CD14-positive monocyte (primary cell): ENCODE measurements at regions not wholly inside any gene's neighbourhood (a gene's known extent, or its start where the extent isn't known, plus 50 kb on each side); places are given as distances from the start of the nearest gene placed in this dataset.

Source experiments
- DNase-seq, 3 donors: peaks; one replicate each; pipeline ENCODE4 v3.0.0-alpha.2; 2011 to 2022
- H2AFZ ChIP-seq: 2 replicates; pipeline ENCODE4 v1.6.0; 2012; ENCODE audit warnings: mild to moderate bottlenecking, low read depth, low read length, inconsistent platforms; ENCODE audit not compliant: insufficient read depth, poor library complexity, severe bottlenecking
- H3K27ac ChIP-seq, 2 donors: 1 replicate in 1 of 2; 2 replicates in 1 of 2; pipeline ENCODE4 v1.5.1; 2012 to 2013; ENCODE audit warnings: low read length in 2 of 2, control low read depth in 1 of 2, inconsistent platforms in 1 of 2, low read depth in 1 of 2, mild to moderate bottlenecking in 1 of 2
- H3K27me3 ChIP-seq, 2 donors: one replicate each; pipeline versions ENCODE4 v1.6.0 to v1.6.1; 2011 to 2013; ENCODE audit warnings: low read length in 2 of 2; ENCODE audit not compliant: control insufficient read depth in 2 of 2, insufficient read depth in 2 of 2
- H3K36me3 ChIP-seq, 2 donors: replicated peaks in 1 of 2; 1 replicate in 1 of 2; 2 replicates in 1 of 2; pipeline versions ENCODE4 v1.5.1 to v1.6.1; 2012 to 2013; ENCODE audit warnings: low read length in 2 of 2, control low read depth in 1 of 2, inconsistent platforms in 1 of 2, mild to moderate bottlenecking in 1 of 2; ENCODE audit not compliant: insufficient read depth in 2 of 2, control insufficient read depth in 1 of 2
- H3K4me1 ChIP-seq, 2 donors: 1 replicate in 1 of 2; 2 replicates in 1 of 2; pipeline versions ENCODE4 v1.5.1 to v1.6.1; 2012 to 2013; ENCODE audit warnings: low read length in 2 of 2, control low read depth in 1 of 2, inconsistent platforms in 1 of 2, mild to moderate bottlenecking in 1 of 2, moderate library complexity in 1 of 2; ENCODE audit not compliant: insufficient read depth in 2 of 2, control insufficient read depth in 1 of 2
- H3K4me2 ChIP-seq: replicated peaks from 2 replicates; pipeline ENCODE3; 2012; ENCODE audit warnings: low read length, moderate library complexity, mild to moderate bottlenecking; ENCODE audit not compliant: poor library complexity, severe bottlenecking; ENCODE audit errors: extremely low read depth
- H3K4me3 ChIP-seq, 3 experiments: fragments of 200-600 bp in 1 of 3; sonication (generic) in 1 of 3; replicated peaks in 1 of 3; 1 replicate in 2 of 3; 2 replicates in 1 of 3; pipeline ENCODE4 v1.5.1; 2011 to 2013; ENCODE audit warnings: low read length in 3 of 3, mild to moderate bottlenecking in 3 of 3, control low read depth in 2 of 3, low read depth in 2 of 3, inconsistent platforms in 1 of 3, moderate library complexity in 1 of 3
- H3K79me2 ChIP-seq: 2 replicates; pipeline ENCODE4 v1.6.0; 2012; ENCODE audit warnings: mild to moderate bottlenecking, control low read depth, inconsistent platforms, low read length, moderate library complexity; ENCODE audit not compliant: insufficient read depth
- H3K9ac ChIP-seq: 2 replicates; pipeline ENCODE4 v1.6.0; 2017; ENCODE audit warnings: low read length, mild to moderate bottlenecking; ENCODE audit not compliant: insufficient read depth, poor library complexity, severe bottlenecking
- H3K9me3 ChIP-seq, 2 donors: replicated peaks in 1 of 2; 1 replicate in 1 of 2; 2 replicates in 1 of 2; pipeline versions ENCODE4 v1.5.1 to v1.6.1; 2012 to 2013; ENCODE audit warnings: low read length in 2 of 2, control low read depth in 1 of 2; ENCODE audit not compliant: control insufficient read depth in 1 of 2, insufficient read depth in 1 of 2
- H4K20me1 ChIP-seq: 2 replicates; pipeline ENCODE4 v1.6.0; 2012; ENCODE audit warnings: mild to moderate bottlenecking, low read length, control low read depth, moderate library complexity; ENCODE audit not compliant: insufficient read depth
- H3K27ac Mint-ChIP-seq, 7 donors: one replicate each; pipeline ENCODE4 v1.8.0; 2020; ENCODE audit warnings: mild to moderate bottlenecking in 7 of 7, mixed read lengths in 7 of 7, moderate library complexity in 6 of 7, inconsistent platforms in 2 of 7
- H3K27me3 Mint-ChIP-seq, 3 donors: one replicate each; pipeline ENCODE4 v1.8.0; 2021 to 2022; ENCODE audit warnings: low read depth in 3 of 3, mild to moderate bottlenecking in 3 of 3, mixed read lengths in 3 of 3, moderate library complexity in 3 of 3, inconsistent platforms in 1 of 3
- H3K36me3 Mint-ChIP-seq, 2 donors: one replicate each; pipeline ENCODE4 v1.8.0; 2020; ENCODE audit warnings: mixed read lengths in 2 of 2, inconsistent platforms in 1 of 2, mild to moderate bottlenecking in 1 of 2
- H3K4me1 Mint-ChIP-seq: one replicate; pipeline ENCODE4 v1.8.0; 2020; ENCODE audit warnings: mild to moderate bottlenecking, mixed read lengths
- H3K4me3 Mint-ChIP-seq, 2 donors: one replicate each; pipeline ENCODE4 v1.8.0; 2020; ENCODE audit warnings: mild to moderate bottlenecking in 2 of 2, mixed read lengths in 2 of 2, moderate library complexity in 1 of 2
- H3K9me3 Mint-ChIP-seq, 7 donors: one replicate each; pipeline ENCODE4 v1.8.0; 2020 to 2022; ENCODE audit warnings: mixed read lengths in 7 of 7, mild to moderate bottlenecking in 6 of 7, moderate library complexity in 6 of 7, inconsistent platforms in 2 of 7
- CTCF ChIP-seq: fragments of 200-600 bp; IDR thresholded peaks from one replicate; pipeline ENCODE4 v1.8.0; 2022; ENCODE audit warnings: antibody characterized with exemption, mild to moderate bottlenecking
- WGBS: methylation state at CpG from one replicate; pipeline ENCODE4 v1.1.5; 2013; ENCODE audit warnings: missing lambda C conversion rate; ENCODE audit not compliant: insufficient coverage; 5-methylcytosine and 5-hydroxymethylcytosine counted together
- intact Hi-C, 2 donors: fragments of 100-400 bp; cut with micrococcal nuclease; formaldehyde crosslinking; loops; one replicate each; pipeline versions ENCODE4 v1.15.0 to v1.15.1; 2023

- no peak overlapping the region for H2AFZ ChIP-seq
- DNase-seq, result no peak
- WGBS, result 83% methylated on average over 5 of the region's 7 CpGs
Observed at GRCh38 chr11:131044851-131045250, 128.6 kb upstream of the SNX19 start.

GRCh38 chr11:131052367-131052766 lies 136.1 kb upstream of the SNX19 start:
- 100% methylated on average over 1 of the region's 3 CpGs for WGBS
- Mint-ChIP-seq H3K27me3 (peaks cover 0 to 2% (median 0%) of the 10 kb centered on the region in 3 donors), H3K36me3 (no peaks in the 10 kb centered on the region), H3K4me1 (no peaks in the 10 kb centered on the region), H3K4me3 (no peak overlapping the region), H3K9me3 (peaks cover 0 to 2% (median 0%) of the 10 kb centered on the region in 7 donors), H3K27ac (no peak overlapping the region)
- H3K27me3 ChIP-seq, result no peaks in the 10 kb centered on the region
- no peaks in the 10 kb centered on the region for H3K9me3 ChIP-seq
- TF ChIP-seq CTCF, result no peak
- H2AFZ ChIP-seq, result no peak overlapping the region
- no peak overlapping the region for H3K27ac ChIP-seq
- H3K4me2 ChIP-seq, result no peak overlapping the region
- intact Hi-C loops, result no loop called here
- no peaks in the 10 kb centered on the region for H3K79me2 ChIP-seq
- H3K9ac ChIP-seq, result no peak overlapping the region
- H4K20me1 ChIP-seq, result no peaks in the 10 kb centered on the region
- no peak for DNase-seq
- H3K4me3 ChIP-seq, result no peak overlapping the region
- H3K4me1 ChIP-seq, result no peaks in the 10 kb centered on the region
- no peaks in the 10 kb centered on the region for H3K36me3 ChIP-seq

More at GRCh38 chr11:131044851-131045250, 128.6 kb upstream of the SNX19 start:
- TF ChIP-seq CTCF, result no peak
- Histone ChIP-seq H4K20me1 (no peaks in the 10 kb centered on the region), H3K27me3 (no peaks in the 10 kb centered on the region), H3K4me2 (no peak overlapping the region), H3K4me1 (no peaks in the 10 kb centered on the region), H3K4me3 (no peak overlapping the region), H3K9me3 (no peaks in the 10 kb centered on the region), H3K27ac (no peak overlapping the region), H3K36me3 (no peaks in the 10 kb centered on the region), H3K79me2 (no peaks in the 10 kb centered on the region), H3K9ac (no peak overlapping the region)
- H3K4me3 Mint-ChIP-seq, result no peak overlapping the region
- no peaks in the 10 kb centered on the region for H3K36me3 Mint-ChIP-seq
- intact Hi-C loops, result no loop called here
- no peak overlapping the region for H3K27ac Mint-ChIP-seq
- peaks cover 0 to 2% (median 0%) of the 10 kb centered on the region in 3 donors for H3K27me3 Mint-ChIP-seq
- H3K4me1 Mint-ChIP-seq, result no peaks in the 10 kb centered on the region
- peaks cover 0 to 3% (median 0%) of the 10 kb centered on the region in 7 donors for H3K9me3 Mint-ChIP-seq
